ENCODE measurements at regions not wholly inside any gene's neighbourhood (a gene's known extent, or its start where the extent isn't known, plus 50 kb on each side); places are given as distances from the start of the nearest gene placed in this dataset.

DNA sequence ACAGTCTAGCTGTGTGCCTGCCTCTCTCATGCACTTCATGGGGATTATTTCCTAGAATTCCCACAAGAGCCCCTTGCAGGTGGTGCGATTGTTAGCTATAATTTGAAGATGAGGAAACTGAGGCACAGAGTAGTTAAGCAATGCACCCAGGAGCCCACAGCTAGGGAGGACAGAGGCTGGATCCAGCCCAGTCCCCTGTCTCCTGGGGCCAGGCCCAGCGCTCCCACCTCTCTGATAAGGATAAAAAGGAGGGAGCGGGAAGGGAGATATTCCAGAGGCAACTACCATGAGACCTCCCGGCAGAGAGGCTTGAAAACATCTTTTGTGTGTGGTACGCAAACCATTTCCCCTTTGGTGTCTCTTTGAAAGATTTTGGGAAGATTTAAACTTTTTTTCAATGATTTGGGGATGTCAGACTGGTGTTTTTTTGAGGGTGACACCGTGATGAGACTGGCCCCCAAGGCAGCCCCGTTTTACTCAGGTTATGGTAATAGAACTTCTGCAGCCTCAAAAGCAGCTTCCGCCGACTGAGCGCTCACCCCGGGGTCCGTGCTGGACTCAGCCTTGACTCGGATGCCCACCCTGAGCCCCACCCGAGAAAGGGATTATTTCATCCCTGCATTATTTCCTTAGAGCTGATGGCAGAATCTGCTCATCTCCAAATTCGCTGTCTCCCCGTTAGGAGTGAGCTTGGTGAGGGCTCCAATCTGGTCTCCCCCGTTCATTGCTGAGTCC, 144.7 kb upstream of the IER5L start:
- DNase-seq (ENCODE audit: low read depth, low spot score): no peak
- Histone ChIP-seq H3K9me1 (replicated peaks; ENCODE audit: control insufficient read depth, extremely low read depth, insufficient read depth, low read length) (no peaks in the 10 kb centered on the region), H4K20me1 (replicated peaks; ENCODE audit: control insufficient read depth, extremely low read depth, insufficient read depth, low read length) (no peaks in the 10 kb centered on the region), H3K4me3 (replicated peaks in 1 of 3; ENCODE audit: insufficient read depth in 1 of 3, low read depth in 1 of 3, low read length in 3 of 3) (no peak overlapping the region), H3K9ac (replicated peaks; ENCODE audit: extremely low read depth, insufficient read depth, low read length) (no peak overlapping the region), H3K36me3 (ENCODE audit: control insufficient read depth in 2 of 2, extremely low read depth in 1 of 2, insufficient read depth in 2 of 2, low read length in 2 of 2) (no peaks in the 10 kb centered on the region), H3K79me2 (ENCODE audit: control insufficient read depth, insufficient read depth, low read length) (no peaks in the 10 kb centered on the region), H3K9me3 (replicated peaks; ENCODE audit: control insufficient read depth, insufficient read depth, low read length) (no peaks in the 10 kb centered on the region), H3K27ac (ENCODE audit: insufficient read depth, low read depth, low read length) (no peak overlapping the region), H2AFZ (ENCODE audit: low read depth, low read length) (no peak overlapping the region), H3K27me3 (ENCODE audit: control insufficient read depth in 2 of 2, insufficient read depth in 2 of 2, low read length in 2 of 2) (no peaks in the 10 kb centered on the region), H3K4me1 (ENCODE audit: control insufficient read depth, extremely low read depth, insufficient read depth, low read length) (peaks cover 8% of the 10 kb centered on the region), H3K4me2 (ENCODE audit: insufficient read depth, low read length) (no peak overlapping the region)
- no peak for FAIRE-seq
- CTCF ChIA-PET: interaction anchor here (0.6 to 1.5 kb wide), 3 partner anchors 12 to 301 kb away, joined by 3 to 6 read pairs (median 4); no protein-coding TSS in a partner anchor
- intact Hi-C loops (cut with micrococcal nuclease) (loop anchor here (5.0 kb wide), 2 partner anchors 146 to 289 kb away; partner anchors contain the start of gene IER5L), dilution Hi-C loops (cut with MboI; ENCODE audit: extremely low pct_ligation_motif_present, low sequenced_read_pairs) (no loop called here)
- no TSS peak for BruUV-seq (replicated peaks)
- POLR2A ChIA-PET: no interaction called here
- TF ChIP-seq MYC (IDR thresholded peaks at IDR 0.05; ENCODE audit: low read depth, low read length): no peak
- TF ChIP-seq POLR2A (IDR thresholded peaks at IDR 0.05; ENCODE audit: low read depth, low read length): no peak
- no peak for TF ChIP-seq POLR2AphosphoS5 (IDR thresholded peaks at IDR 0.05; ENCODE audit: insufficient read depth, low read depth, low read length)
- TF ChIP-seq, protein P1, sequence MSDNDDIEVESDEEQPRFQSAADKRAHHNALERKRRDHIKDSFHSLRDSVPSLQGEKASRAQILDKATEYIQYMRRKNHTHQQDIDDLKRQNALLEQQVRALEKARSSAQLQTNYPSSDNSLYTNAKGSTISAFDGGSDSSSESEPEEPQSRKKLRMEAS (IDR thresholded peaks at IDR 0.05; ENCODE audit: insufficient read depth, insufficient read length): no peak
- no peak for TF ChIP-seq FOS (IDR thresholded peaks at IDR 0.05; ENCODE audit: borderline replicate concordance, insufficient read depth, low read length)
- no peak for TF ChIP-seq EZH2 (IDR thresholded peaks at IDR 0.05; ENCODE audit: borderline replicate concordance, low read depth, low read length, severe bottlenecking)
- TF ChIP-seq JUN (IDR thresholded peaks at IDR 0.05; ENCODE audit: borderline replicate concordance, insufficient read depth, insufficient read length, low read depth): no peak
- TF ChIP-seq GATA2 (IDR thresholded peaks at IDR 0.05; ENCODE audit: insufficient read depth, insufficient read length, low read depth, low read length): no peak
- TF ChIP-seq, protein P2, sequence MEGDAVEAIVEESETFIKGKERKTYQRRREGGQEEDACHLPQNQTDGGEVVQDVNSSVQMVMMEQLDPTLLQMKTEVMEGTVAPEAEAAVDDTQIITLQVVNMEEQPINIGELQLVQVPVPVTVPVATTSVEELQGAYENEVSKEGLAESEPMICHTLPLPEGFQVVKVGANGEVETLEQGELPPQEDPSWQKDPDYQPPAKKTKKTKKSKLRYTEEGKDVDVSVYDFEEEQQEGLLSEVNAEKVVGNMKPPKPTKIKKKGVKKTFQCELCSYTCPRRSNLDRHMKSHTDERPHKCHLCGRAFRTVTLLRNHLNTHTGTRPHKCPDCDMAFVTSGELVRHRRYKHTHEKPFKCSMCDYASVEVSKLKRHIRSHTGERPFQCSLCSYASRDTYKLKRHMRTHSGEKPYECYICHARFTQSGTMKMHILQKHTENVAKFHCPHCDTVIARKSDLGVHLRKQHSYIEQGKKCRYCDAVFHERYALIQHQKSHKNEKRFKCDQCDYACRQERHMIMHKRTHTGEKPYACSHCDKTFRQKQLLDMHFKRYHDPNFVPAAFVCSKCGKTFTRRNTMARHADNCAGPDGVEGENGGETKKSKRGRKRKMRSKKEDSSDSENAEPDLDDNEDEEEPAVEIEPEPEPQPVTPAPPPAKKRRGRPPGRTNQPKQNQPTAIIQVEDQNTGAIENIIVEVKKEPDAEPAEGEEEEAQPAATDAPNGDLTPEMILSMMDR (IDR thresholded peaks at IDR 0.05; ENCODE audit: extremely low read depth in 1 of 2, insufficient read depth in 1 of 2, low read depth in 1 of 2, low read length in 2 of 2): no peak

Data from endothelial cell of umbilical vein (primary cell).